ENCODE measurements at regions not wholly inside any gene's neighbourhood (a gene's known extent, or its start where the extent isn't known, plus 50 kb on each side); places are given as distances from the start of the nearest gene placed in this dataset.

DNA sequence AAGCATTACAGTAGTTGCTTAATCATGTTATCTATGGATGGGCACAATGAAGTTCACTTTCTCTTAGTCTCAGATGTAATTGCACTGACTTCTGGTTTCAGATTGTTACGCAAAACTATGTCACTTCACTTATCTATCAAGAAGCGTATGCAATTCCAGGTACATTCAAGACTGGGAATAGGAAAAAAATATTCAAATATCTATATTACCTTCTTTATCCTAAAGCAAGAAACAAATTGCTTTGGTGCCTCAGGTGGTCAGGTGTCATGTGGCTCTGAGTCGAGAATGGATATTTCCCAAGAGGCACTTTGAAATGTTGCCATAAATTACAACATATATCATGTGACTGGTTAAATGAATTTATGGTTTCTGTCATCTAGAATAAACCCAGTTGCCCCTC lies 318.6 kb downstream of the SS18 start:
- no peaks in the 10 kb centered on the region for H3K36me3 ChIP-seq (replicated peaks; ENCODE audit: low read depth, low read length)
- no peaks in the 10 kb centered on the region for H3K9me3 ChIP-seq (ENCODE audit: insufficient read depth, low read length)
- H4K20me1 ChIP-seq (ENCODE audit: insufficient read depth, low read length) = no peaks in the 10 kb centered on the region
- no peaks in the 10 kb centered on the region for H3K4me1 ChIP-seq (ENCODE audit: low read length)
- TF ChIP-seq, protein P1, sequence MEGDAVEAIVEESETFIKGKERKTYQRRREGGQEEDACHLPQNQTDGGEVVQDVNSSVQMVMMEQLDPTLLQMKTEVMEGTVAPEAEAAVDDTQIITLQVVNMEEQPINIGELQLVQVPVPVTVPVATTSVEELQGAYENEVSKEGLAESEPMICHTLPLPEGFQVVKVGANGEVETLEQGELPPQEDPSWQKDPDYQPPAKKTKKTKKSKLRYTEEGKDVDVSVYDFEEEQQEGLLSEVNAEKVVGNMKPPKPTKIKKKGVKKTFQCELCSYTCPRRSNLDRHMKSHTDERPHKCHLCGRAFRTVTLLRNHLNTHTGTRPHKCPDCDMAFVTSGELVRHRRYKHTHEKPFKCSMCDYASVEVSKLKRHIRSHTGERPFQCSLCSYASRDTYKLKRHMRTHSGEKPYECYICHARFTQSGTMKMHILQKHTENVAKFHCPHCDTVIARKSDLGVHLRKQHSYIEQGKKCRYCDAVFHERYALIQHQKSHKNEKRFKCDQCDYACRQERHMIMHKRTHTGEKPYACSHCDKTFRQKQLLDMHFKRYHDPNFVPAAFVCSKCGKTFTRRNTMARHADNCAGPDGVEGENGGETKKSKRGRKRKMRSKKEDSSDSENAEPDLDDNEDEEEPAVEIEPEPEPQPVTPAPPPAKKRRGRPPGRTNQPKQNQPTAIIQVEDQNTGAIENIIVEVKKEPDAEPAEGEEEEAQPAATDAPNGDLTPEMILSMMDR (IDR thresholded peaks at IDR 0.05; ENCODE audit: low read depth, low read length) = no peak
- no peak for TF ChIP-seq EZH2phosphoT487 (IDR thresholded peaks at IDR 0.05; ENCODE audit: low read depth)
- no peak overlapping the region for H3K27ac ChIP-seq (ENCODE audit: low read length)
- no peak overlapping the region for H2AFZ ChIP-seq (ENCODE audit: low read depth, low read length)
- H3K27me3 ChIP-seq (ENCODE audit: low read depth, low read length) = no peaks in the 10 kb centered on the region
- H3K79me2 ChIP-seq (ENCODE audit: low read length) = no peaks in the 10 kb centered on the region
- no peak overlapping the region for H3K4me2 ChIP-seq (ENCODE audit: low read length)
- no peak overlapping the region for H3K9ac ChIP-seq (ENCODE audit: low read length)
- no peak overlapping the region for H3K4me3 ChIP-seq (ENCODE audit: low read length)

DNA sequence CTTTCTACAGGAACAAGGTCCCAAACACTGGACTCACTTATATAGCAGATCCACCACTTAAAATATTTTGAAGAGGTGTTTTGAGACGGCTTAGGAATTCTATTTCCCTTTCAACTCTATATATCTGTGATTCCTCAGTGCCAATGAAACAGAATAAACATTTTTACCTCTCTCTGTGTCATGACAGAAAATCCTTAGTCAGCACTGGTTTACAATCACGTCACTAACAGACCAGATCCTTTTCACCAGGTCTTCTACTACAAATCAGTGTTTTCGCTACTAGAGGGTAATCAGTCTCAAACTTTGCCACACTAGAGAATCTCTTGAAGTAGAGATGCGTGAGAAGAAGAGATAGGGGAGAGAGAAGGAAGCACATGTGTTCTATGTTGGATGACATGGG lies 325.6 kb downstream of the SS18 start:
- Histone ChIP-seq H3K36me3 (replicated peaks; ENCODE audit: low read depth, low read length) (no peaks in the 10 kb centered on the region), H3K4me1 (ENCODE audit: low read length) (no peaks in the 10 kb centered on the region), H4K20me1 (ENCODE audit: insufficient read depth, low read length) (no peaks in the 10 kb centered on the region), H3K4me3 (ENCODE audit: low read length) (no peak overlapping the region), H2AFZ (ENCODE audit: low read depth, low read length) (no peak overlapping the region), H3K27me3 (ENCODE audit: low read depth, low read length) (no peaks in the 10 kb centered on the region), H3K27ac (ENCODE audit: low read length) (no peak overlapping the region), H3K9ac (ENCODE audit: low read length) (no peak overlapping the region), H3K79me2 (ENCODE audit: low read length) (no peaks in the 10 kb centered on the region), H3K9me3 (ENCODE audit: insufficient read depth, low read length) (no peaks in the 10 kb centered on the region), H3K4me2 (ENCODE audit: low read length) (no peak overlapping the region)
- TF ChIP-seq, protein P1 (IDR thresholded peaks at IDR 0.05; ENCODE audit: low read depth, low read length) = no peak
- no peak for TF ChIP-seq EZH2phosphoT487 (IDR thresholded peaks at IDR 0.05; ENCODE audit: low read depth)

DNA sequence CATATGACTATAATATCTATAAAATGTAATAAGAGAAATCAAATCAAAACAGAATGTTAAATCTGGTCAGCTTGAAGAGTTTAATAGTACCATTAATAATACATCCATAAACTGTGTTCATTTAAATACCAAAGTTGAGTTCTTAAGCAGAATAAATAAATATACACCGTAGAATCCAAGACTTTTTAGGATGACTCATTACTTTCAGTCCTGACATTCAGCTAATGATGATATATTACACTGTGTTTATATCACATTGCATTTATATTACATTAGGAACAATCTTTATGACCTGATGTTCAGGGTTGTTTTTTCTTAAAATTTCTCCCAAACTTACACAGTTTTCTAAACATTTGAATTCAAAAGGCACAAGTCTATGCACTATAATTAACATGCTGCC lies 331.3 kb downstream of the SS18 start:
- Histone ChIP-seq H3K9ac (ENCODE audit: low read length) (no peak overlapping the region), H3K9me3 (ENCODE audit: insufficient read depth, low read length) (no peaks in the 10 kb centered on the region), H4K20me1 (ENCODE audit: insufficient read depth, low read length) (no peaks in the 10 kb centered on the region), H3K27me3 (ENCODE audit: low read depth, low read length) (no peaks in the 10 kb centered on the region), H3K36me3 (replicated peaks; ENCODE audit: low read depth, low read length) (no peaks in the 10 kb centered on the region), H3K4me1 (ENCODE audit: low read length) (no peaks in the 10 kb centered on the region), H3K4me3 (ENCODE audit: low read length) (no peak overlapping the region), H3K79me2 (ENCODE audit: low read length) (no peaks in the 10 kb centered on the region), H3K4me2 (ENCODE audit: low read length) (no peak overlapping the region), H2AFZ (ENCODE audit: low read depth, low read length) (no peak overlapping the region), H3K27ac (ENCODE audit: low read length) (no peak overlapping the region)
- no peak for TF ChIP-seq EZH2phosphoT487 (IDR thresholded peaks at IDR 0.05; ENCODE audit: low read depth)
- TF ChIP-seq, protein P1 (IDR thresholded peaks at IDR 0.05; ENCODE audit: low read depth, low read length) = no peak

DNA sequence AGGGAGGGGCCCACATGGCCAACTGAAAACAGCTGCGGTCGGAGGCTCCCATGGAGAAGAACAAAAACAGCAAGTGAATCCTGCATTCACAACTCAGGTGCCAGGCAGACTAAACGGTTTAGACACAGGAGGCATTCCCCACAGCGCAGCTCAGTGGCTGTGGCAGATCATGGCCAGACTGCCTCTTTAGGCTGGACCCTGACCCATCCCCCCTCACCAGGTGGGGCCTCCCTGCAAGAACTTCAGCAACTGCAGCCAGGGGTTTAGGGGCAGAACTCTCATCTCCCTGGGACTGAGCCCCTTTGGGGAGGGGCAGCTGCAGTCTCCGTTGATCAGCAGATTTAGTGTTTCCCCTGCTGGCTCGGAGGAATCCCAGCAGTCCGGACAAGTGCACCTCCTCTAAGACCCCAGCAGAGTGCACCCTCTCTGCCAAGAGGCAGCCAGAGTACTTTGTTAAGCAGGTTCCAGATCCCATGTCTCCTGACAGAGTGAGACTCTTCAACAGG lies 346.7 kb downstream of the SS18 start:
- H3K4me1 ChIP-seq (ENCODE audit: low read length) = no peaks in the 10 kb centered on the region
- no peak overlapping the region for H2AFZ ChIP-seq (ENCODE audit: low read depth, low read length)
- H4K20me1 ChIP-seq (ENCODE audit: insufficient read depth, low read length) = no peaks in the 10 kb centered on the region
- no peaks in the 10 kb centered on the region for H3K27me3 ChIP-seq (ENCODE audit: low read depth, low read length)
- H3K9ac ChIP-seq (ENCODE audit: low read length) = no peak overlapping the region
- TF ChIP-seq, protein P1 (IDR thresholded peaks at IDR 0.05; ENCODE audit: low read depth, low read length) = no peak
- TF ChIP-seq EZH2phosphoT487 (IDR thresholded peaks at IDR 0.05; ENCODE audit: low read depth) = no peak
- no peak overlapping the region for H3K27ac ChIP-seq (ENCODE audit: low read length)
- no peaks in the 10 kb centered on the region for H3K36me3 ChIP-seq (replicated peaks; ENCODE audit: low read depth, low read length)
- no peaks in the 10 kb centered on the region for H3K9me3 ChIP-seq (ENCODE audit: insufficient read depth, low read length)
- H3K4me3 ChIP-seq (ENCODE audit: low read length) = no peak overlapping the region
- H3K79me2 ChIP-seq (ENCODE audit: low read length) = no peaks in the 10 kb centered on the region
- H3K4me2 ChIP-seq (ENCODE audit: low read length) = no peak overlapping the region

Data from OCI-LY3 (cell line).